Activated CD8-positive, alpha-beta memory T cell treated with anti-CD3 and anti-CD28 coated beads for 36 hours (primary cell): ENCODE measurements at regions not wholly inside any gene's neighbourhood (a gene's known extent, or its start where the extent isn't known, plus 50 kb on each side); places are given as distances from the start of the nearest gene placed in this dataset.
"Not testable (repeated sequence)": the region's sequence is repeated elsewhere in the genome, so short reads cannot be mapped to it uniquely, and the experiment has no call there.

Experiments
- CTCF ChIA-PET: fragments of 350-600 bp; sonication (Branson Sonifier 250); formaldehyde crosslinking; loops from one replicate; lab custom pipeline; 2021; ENCODE audit warnings: antibody characterized with exemption; lab: Charles Lee
- POLR2A ChIA-PET: fragments of 350-600 bp; sonication (Branson Sonifier 250); formaldehyde crosslinking; loops from one replicate; lab custom pipeline; 2021; ENCODE audit warnings: antibody characterized with exemption; lab: Charles Lee

DNA sequence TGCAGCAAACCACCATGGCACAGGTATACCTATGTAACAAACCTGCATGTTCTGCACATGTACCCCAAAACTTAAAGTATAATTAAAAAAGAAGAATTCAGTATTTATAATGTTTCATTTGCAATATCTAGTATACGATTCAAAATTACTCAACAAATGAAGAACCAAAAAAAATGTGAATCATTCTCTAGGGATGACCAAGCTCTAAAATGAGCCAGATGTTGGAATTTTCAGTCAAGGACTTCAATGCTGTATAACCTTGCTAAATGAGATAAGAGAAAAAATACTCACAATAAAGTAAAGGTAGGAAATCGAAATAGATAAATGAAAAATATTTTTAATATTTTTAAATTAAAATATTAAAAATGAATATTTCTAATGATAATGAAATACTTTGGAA, 108.7 kb upstream of the ADRA1B start:
- ChIA-PET CTCF (no interaction called here), POLR2A (no interaction called here)

- CTCF ChIA-PET: no interaction called here
- POLR2A ChIA-PET: no interaction called here
These were observed 104.6 kb upstream of the ADRA1B start for GRCh38 chr5:159811712-159812111.

DNA sequence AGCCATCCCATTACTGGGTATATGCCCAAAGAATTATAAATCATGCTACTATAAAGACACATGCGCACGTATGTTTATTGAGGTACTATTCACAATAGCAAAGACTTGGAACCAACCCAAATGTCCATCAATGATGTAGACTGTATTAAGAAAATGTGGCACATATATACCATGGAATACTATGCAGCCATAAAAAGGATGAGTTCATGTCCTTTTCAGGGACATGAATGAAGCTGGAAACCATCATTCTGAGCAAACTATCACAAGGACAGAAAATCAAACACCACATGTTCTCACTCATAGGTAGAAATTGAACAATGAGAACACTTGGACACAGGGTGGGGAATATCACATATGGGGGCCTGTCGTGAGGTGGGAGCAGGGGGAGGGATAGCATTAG, 103.5 kb upstream of the ADRA1B start:
- CTCF ChIA-PET, POLR2A ChIA-PET: not testable (repeated sequence)

GRCh38 chr5:159814222-159814621, 102.1 kb upstream of the ADRA1B start:
- POLR2A ChIA-PET: interaction anchor here (0.6 kb wide), 1 partner anchor 298 kb away, joined by 4 read pairs; no protein-coding TSS in a partner anchor
- CTCF ChIA-PET: no interaction called here

- ChIA-PET POLR2A (no interaction called here), CTCF (no interaction called here)
These were observed 101.3 kb upstream of the ADRA1B start for GRCh38 chr5:159814805-159815585.

DNA sequence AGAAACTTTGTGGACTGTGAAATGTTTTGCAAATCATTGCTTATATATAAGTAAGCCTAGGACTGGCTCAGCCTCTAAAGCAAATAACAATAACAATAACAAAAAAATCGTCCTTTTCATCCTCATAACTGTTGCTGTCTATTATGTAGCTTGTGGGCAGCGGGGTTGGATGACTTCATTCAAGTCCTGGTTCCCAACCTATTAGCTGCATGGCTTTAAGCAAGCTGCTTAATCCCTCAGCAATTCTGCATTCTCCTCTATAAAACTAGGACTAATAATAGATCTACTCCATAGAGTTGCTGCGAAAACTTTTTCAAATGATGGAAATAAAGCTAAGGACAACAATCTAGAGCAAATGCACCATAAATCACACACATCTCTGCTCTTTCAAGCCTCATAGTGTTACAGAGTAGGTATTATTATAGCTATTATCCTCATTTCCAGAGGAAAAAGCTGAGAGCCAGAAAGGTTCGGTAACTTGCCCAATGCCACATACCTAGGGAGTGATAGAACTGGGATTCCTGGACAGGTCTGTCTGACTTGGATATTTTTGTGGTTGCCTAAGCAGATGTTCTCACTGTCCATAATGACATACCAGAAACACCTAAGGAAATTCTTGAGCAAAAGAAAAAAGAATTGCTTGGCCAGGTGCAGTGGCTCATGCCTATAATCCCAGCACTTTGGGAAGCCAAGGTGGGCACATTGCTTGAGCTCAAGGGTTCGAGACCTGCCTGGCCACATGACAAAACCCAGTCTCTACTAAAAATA, 98.8 kb upstream of the ADRA1B start:
- POLR2A ChIA-PET: no interaction called here
- CTCF ChIA-PET: interaction anchor here (0.7 kb wide), 2 partner anchors 45 to 581 kb away, joined by 3 read pairs; no protein-coding TSS in a partner anchor

- ChIA-PET POLR2A (no interaction called here), CTCF (no interaction called here)
These were observed 96.5 kb upstream of the ADRA1B start for GRCh38 chr5:159819591-159820411.

- CTCF ChIA-PET: no interaction called here
- POLR2A ChIA-PET: interaction anchor here (0.6 kb wide), 1 partner anchor 524 kb away, joined by 3 read pairs; no protein-coding TSS in a partner anchor
These were observed 95.6 kb upstream of the ADRA1B start for GRCh38 chr5:159820692-159821091.

DNA sequence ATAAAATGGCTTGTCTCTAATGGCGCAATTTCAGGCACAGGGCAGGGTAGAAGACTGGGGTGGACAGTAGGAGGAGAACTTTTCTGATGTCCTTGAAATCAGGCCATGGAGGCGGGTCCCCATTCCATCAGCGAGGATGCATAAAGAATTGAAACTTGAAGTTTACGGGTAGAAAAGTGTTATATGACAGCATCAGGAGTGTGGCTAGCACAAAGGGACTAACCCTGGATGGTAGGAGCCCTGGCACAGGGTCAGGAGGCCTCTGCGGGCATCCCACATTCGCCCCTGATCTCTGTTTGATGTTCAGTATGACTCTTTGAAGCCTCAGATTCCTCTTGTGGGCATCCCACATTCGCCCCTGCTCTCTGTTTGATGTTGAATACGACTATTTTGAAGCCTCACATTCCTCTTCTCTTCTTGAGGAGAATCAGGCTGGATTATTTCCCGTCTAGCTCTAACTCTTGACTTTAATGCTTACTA, 94.8 kb upstream of the ADRA1B start:
- POLR2A ChIA-PET: no interaction called here
- CTCF ChIA-PET: no interaction called here

DNA sequence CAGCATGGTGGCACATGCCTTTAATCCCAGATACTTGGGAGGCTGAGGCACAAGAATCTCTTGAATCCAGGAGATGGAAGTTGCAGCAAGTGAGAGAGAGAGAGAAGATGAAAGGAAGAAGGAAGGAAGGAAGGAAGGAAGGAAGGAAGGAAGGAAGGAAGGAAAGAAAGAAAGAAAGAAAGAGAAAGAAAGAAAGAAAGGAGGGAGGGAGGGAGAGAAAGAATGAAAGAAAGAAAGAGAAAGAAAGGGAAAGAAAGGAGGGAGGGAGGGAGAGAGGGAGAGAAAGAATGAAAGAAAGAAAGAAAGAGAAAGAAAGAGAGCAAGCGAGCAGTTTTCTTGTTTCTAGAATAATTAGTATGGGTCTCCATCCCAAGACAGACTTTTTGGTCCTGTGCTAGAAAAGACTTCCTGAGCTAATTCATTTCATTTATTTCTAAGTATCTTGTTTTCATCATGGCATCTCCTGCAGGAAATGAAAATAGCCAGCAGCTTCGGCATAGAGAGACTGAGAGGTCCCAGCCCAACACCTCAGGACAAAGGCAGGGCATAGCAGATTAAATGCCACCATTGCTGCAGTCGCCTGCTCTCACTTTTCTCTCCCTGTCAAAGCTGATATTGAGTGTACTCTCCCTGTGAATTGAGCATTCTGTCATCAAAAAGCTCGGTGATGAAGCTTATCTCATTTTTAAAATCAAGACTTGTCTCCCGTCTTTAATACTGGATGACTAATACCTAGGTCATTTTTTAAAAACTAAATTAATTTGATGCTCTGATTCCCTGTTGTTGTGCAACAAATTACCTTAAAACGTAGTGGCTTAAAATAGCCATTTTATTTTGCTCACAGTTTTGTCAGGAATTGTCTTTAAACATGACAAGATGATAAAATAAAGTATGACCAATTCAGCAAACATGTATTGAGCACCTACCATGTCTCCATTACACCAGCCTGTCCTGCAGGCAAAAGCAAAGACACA, 91.8 kb upstream of the ADRA1B start:
- ChIA-PET POLR2A (no interaction called here), CTCF (no interaction called here)

GRCh38 chr5:159825551-159826051, 90.7 kb upstream of the ADRA1B start:
- POLR2A ChIA-PET: no interaction called here
- CTCF ChIA-PET: no interaction called here

DNA sequence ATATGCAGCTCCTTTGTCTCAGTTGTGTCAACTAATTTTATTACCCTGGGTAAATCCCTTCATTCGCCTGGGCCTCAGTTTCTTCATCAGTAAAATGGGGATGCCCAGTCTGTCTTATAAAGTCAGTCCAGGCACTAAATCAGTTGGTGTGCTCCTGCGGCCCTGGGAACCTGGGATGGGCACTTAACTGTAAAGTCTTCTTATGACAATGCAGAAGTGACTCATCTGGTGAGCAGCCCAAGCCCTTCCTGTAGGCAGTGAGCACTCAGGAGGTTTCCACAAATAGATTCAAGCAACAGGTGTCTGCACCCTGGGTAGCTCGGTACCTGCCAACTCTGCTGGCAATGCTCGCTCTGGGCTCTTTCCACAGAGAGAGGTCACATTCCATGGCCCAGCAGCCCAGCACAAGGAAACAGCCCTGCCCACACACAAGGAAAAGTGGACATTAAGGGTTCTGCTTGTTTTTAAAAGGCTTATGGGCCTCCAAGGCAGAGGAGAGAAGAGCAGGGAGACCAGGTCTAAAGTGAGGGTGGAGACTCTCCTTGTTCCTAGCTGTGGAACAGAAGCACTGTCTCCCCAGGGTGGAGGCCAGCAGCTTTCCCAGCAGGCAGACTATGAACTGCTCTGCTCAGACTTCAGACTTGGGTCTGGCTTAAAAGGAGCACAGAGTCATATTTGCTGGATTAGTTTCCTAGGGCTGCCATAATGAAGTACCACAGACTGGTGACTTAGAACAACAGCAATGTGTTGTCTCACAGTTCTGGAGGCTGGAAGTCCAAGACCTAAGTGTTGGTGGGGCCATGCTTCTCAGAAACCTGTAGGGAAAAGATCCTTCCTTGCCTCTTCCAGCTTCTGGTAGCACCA, 89.7 kb upstream of the ADRA1B start:
- CTCF ChIA-PET: no interaction called here

GRCh38 chr5:159827861-159828260, 88.4 kb upstream of the ADRA1B start:
- ChIA-PET POLR2A (no interaction called here), CTCF (no interaction called here)

More for the DNA sequence above, 89.7 kb upstream of the ADRA1B start:
- POLR2A ChIA-PET: no interaction called here

DNA sequence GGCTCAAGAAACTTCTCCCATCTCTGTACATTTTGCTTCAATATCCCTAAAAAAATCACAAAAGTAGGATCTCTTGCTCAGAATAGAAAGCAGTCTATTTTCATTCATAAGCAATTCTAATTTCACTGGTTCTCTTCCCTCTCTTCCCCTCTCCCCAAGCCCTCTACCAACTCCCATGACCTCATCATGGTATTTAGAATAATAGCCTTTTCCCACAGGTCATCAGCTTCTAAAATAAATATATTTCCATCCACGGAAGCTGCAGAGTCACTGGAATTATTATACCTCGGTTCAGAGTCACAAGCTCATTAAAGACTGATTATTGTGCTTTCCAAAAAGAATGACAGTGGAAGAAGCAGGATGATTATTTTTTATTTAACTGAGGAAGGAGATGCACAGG, 84.2 kb upstream of the ADRA1B start:
- ChIA-PET CTCF (no interaction called here), POLR2A (no interaction called here)

DNA sequence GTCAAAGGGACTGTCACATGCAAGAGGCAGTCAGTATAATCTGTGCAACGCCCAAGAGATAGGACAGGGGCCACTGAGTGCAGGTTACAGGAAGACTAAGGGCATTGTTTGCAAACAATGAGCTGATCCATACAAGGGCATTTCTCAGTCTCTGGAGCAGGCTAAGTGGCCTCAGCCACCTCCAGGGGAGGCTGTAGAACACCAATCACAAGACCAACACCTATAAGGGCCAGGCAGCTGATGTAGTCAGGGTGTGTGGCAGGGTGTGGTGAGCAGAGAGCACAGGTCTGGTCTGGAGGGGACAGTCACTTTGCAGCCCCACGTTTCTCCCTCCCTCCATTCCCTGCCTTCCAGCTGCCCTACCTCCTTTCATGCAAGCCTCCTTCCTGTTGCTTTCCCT, 83.2 kb upstream of the ADRA1B start:
- CTCF ChIA-PET: no interaction called here

GRCh38 chr5:159833846-159834245, 82.4 kb upstream of the ADRA1B start:
- CTCF ChIA-PET: no interaction called here
- POLR2A ChIA-PET: no interaction called here

More for the DNA sequence above, 83.2 kb upstream of the ADRA1B start:
- POLR2A ChIA-PET: no interaction called here

GRCh38 chr5:159835548-159835947, 80.7 kb upstream of the ADRA1B start:
- ChIA-PET CTCF (no interaction called here), POLR2A (no interaction called here)

DNA sequence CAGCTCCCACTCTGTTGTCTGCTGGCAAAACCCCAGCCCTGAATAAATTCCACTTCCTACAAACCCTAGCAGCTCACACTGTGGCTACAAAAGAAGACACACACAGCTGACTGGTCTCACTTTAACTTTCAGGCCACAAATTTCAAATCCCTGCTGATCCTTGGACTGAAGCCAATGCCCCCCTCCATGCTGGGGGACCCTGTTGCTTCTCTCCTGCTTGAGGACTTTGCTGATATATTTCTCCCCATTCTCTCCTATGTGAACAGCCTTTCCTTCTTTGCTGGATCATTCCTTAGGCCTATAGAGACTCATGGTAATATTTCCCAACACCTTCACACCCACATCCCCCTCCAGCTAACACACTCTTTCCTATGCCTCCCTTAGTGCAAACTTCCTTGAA, 79.6 kb upstream of the ADRA1B start:
- CTCF ChIA-PET: no interaction called here

More for the DNA sequence above, 79.6 kb upstream of the ADRA1B start:
- POLR2A ChIA-PET: no interaction called here
